ENCODE measurements at regions not wholly inside any gene's neighbourhood (a gene's known extent, or its start where the extent isn't known, plus 50 kb on each side); places are given as distances from the start of the nearest gene placed in this dataset.
A peak's percentile ranks its signal among the peaks of the same experiment; 100 is the strongest.

- no peak overlapping the region for H3K4me3 ChIP-seq (ENCODE audit: control insufficient read depth in 1 of 7, extremely low read depth in 1 of 7, insufficient read depth in 4 of 7, low read depth in 2 of 7, low read length in 6 of 7)
- ChIA-PET CTCF (no interaction called here), POLR2A (no interaction called here)
- H3K27ac ChIP-seq (ENCODE audit: insufficient read depth in 1 of 2, low read depth in 1 of 2, low read length in 2 of 2, poor library complexity in 1 of 2, severe bottlenecking in 2 of 2), result no peak overlapping the region
- peaks cover 0 to 6% (median 0%) of the 10 kb centered on the region in 5 experiments for H3K9me3 ChIP-seq (ENCODE audit: control extremely low read depth in 1 of 5, control insufficient read depth in 4 of 5, insufficient read depth in 2 of 5, low read depth in 1 of 5, low read length in 4 of 5)
- H3K4me1 ChIP-seq (ENCODE audit: control extremely low read depth in 1 of 4, control insufficient read depth in 4 of 4, insufficient read depth in 4 of 4, low read length in 3 of 4), result peaks cover 0 to 2% (median 0%) of the 10 kb centered on the region in 4 experiments
- H3K36me3 ChIP-seq (ENCODE audit: control insufficient read depth in 4 of 4, insufficient read depth in 4 of 4, low read length in 3 of 4), result no peaks in the 10 kb centered on the region
- DNase-seq, result no peak
- no peaks in the 10 kb centered on the region for H3K27me3 ChIP-seq (replicated peaks in 2 of 5; ENCODE audit: control insufficient read depth in 4 of 5, insufficient read depth in 5 of 5, low read length in 4 of 5)
- 90% methylated on average over 3 of the region's 9 CpGs for WGBS (ENCODE audit: insufficient coverage)
These were observed 319.1 kb downstream of the ASMT start for GRCh38 chrX:1933964-1934363.

- Histone ChIP-seq H3K4me3 (ENCODE audit: control insufficient read depth in 1 of 7, extremely low read depth in 1 of 7, insufficient read depth in 4 of 7, low read depth in 2 of 7, low read length in 6 of 7) (no peak overlapping the region), H3K36me3 (ENCODE audit: control insufficient read depth in 4 of 4, insufficient read depth in 4 of 4, low read length in 3 of 4) (no peaks in the 10 kb centered on the region), H3K27ac (ENCODE audit: insufficient read depth in 1 of 2, low read depth in 1 of 2, low read length in 2 of 2, poor library complexity in 1 of 2, severe bottlenecking in 2 of 2) (no peak overlapping the region), H3K27me3 (replicated peaks in 2 of 5; ENCODE audit: control insufficient read depth in 4 of 5, insufficient read depth in 5 of 5, low read length in 4 of 5) (no peaks in the 10 kb centered on the region), H3K4me1 (ENCODE audit: control extremely low read depth in 1 of 4, control insufficient read depth in 4 of 4, insufficient read depth in 4 of 4, low read length in 3 of 4) (peaks cover 0 to 2% (median 0%) of the 10 kb centered on the region in 4 experiments), H3K9me3 (ENCODE audit: control extremely low read depth in 1 of 5, control insufficient read depth in 4 of 5, insufficient read depth in 2 of 5, low read depth in 1 of 5, low read length in 4 of 5) (peaks cover 0 to 6% (median 0%) of the 10 kb centered on the region in 5 experiments)
- DNase-seq, result peak in 1 of 3 donors; percentile 11
- ChIA-PET POLR2A (no interaction called here), CTCF (no interaction called here)
- WGBS (ENCODE audit: insufficient coverage), result no CpG with 5 or more reads among the region's 4 CpGs
These were observed 320.9 kb downstream of the ASMT start for GRCh38 chrX:1935805-1936204.

GRCh38 chrX:1938190-1938589 is 323.3 kb downstream of the ASMT start:
- no peaks in the 10 kb centered on the region for H3K27me3 ChIP-seq (replicated peaks in 2 of 5; ENCODE audit: control insufficient read depth in 4 of 5, insufficient read depth in 5 of 5, low read length in 4 of 5)
- CTCF ChIA-PET, result no interaction called here
- no peak for DNase-seq
- POLR2A ChIA-PET, result no interaction called here
- H3K4me3 ChIP-seq (ENCODE audit: control insufficient read depth in 1 of 7, extremely low read depth in 1 of 7, insufficient read depth in 4 of 7, low read depth in 2 of 7, low read length in 6 of 7), result no peak overlapping the region
- peaks cover 0 to 2% (median 0%) of the 10 kb centered on the region in 4 experiments for H3K4me1 ChIP-seq (ENCODE audit: control extremely low read depth in 1 of 4, control insufficient read depth in 4 of 4, insufficient read depth in 4 of 4, low read length in 3 of 4)
- H3K9me3 ChIP-seq (ENCODE audit: control extremely low read depth in 1 of 5, control insufficient read depth in 4 of 5, insufficient read depth in 2 of 5, low read depth in 1 of 5, low read length in 4 of 5), result peaks cover 0 to 6% (median 0%) of the 10 kb centered on the region in 5 experiments
- 100% methylated on average over 5 of the region's 6 CpGs for WGBS (ENCODE audit: insufficient coverage)
- no peaks in the 10 kb centered on the region for H3K36me3 ChIP-seq (ENCODE audit: control insufficient read depth in 4 of 4, insufficient read depth in 4 of 4, low read length in 3 of 4)
- H3K27ac ChIP-seq (ENCODE audit: insufficient read depth in 1 of 2, low read depth in 1 of 2, low read length in 2 of 2, poor library complexity in 1 of 2, severe bottlenecking in 2 of 2), result no peak overlapping the region

GRCh38 chrX:1941321-1941720 is 326.5 kb downstream of the ASMT start:
- DNase-seq, result no peak
- peaks cover 0 to 2% (median 0%) of the 10 kb centered on the region in 4 experiments for H3K4me1 ChIP-seq (ENCODE audit: control extremely low read depth in 1 of 4, control insufficient read depth in 4 of 4, insufficient read depth in 4 of 4, low read length in 3 of 4)
- no peak overlapping the region for H3K27ac ChIP-seq (ENCODE audit: insufficient read depth in 1 of 2, low read depth in 1 of 2, low read length in 2 of 2, poor library complexity in 1 of 2, severe bottlenecking in 2 of 2)
- 92% methylated on average over 6 of the region's 6 CpGs for WGBS (ENCODE audit: insufficient coverage)
- peaks cover 0 to 6% (median 0%) of the 10 kb centered on the region in 5 experiments for H3K9me3 ChIP-seq (ENCODE audit: control extremely low read depth in 1 of 5, control insufficient read depth in 4 of 5, insufficient read depth in 2 of 5, low read depth in 1 of 5, low read length in 4 of 5)
- ChIA-PET POLR2A (no interaction called here), CTCF (no interaction called here)
- no peaks in the 10 kb centered on the region for H3K27me3 ChIP-seq (replicated peaks in 2 of 5; ENCODE audit: control insufficient read depth in 4 of 5, insufficient read depth in 5 of 5, low read length in 4 of 5)
- no peak overlapping the region for H3K4me3 ChIP-seq (ENCODE audit: control insufficient read depth in 1 of 7, extremely low read depth in 1 of 7, insufficient read depth in 4 of 7, low read depth in 2 of 7, low read length in 6 of 7)
- no peaks in the 10 kb centered on the region for H3K36me3 ChIP-seq (ENCODE audit: control insufficient read depth in 4 of 4, insufficient read depth in 4 of 4, low read length in 3 of 4)

GRCh38 chrX:1945879-1946278 is 331.0 kb downstream of the ASMT start:
- ChIA-PET POLR2A (no interaction called here), CTCF (no interaction called here)
- Histone ChIP-seq H3K27ac (ENCODE audit: insufficient read depth in 1 of 2, low read depth in 1 of 2, low read length in 2 of 2, poor library complexity in 1 of 2, severe bottlenecking in 2 of 2) (no peak overlapping the region), H3K9me3 (ENCODE audit: control extremely low read depth in 1 of 5, control insufficient read depth in 4 of 5, insufficient read depth in 2 of 5, low read depth in 1 of 5, low read length in 4 of 5) (no peaks in the 10 kb centered on the region), H3K27me3 (replicated peaks in 2 of 5; ENCODE audit: control insufficient read depth in 4 of 5, insufficient read depth in 5 of 5, low read length in 4 of 5) (no peaks in the 10 kb centered on the region), H3K4me1 (ENCODE audit: control extremely low read depth in 1 of 4, control insufficient read depth in 4 of 4, insufficient read depth in 4 of 4, low read length in 3 of 4) (no peaks in the 10 kb centered on the region), H3K4me3 (ENCODE audit: control insufficient read depth in 1 of 7, extremely low read depth in 1 of 7, insufficient read depth in 4 of 7, low read depth in 2 of 7, low read length in 6 of 7) (no peak overlapping the region), H3K36me3 (ENCODE audit: control insufficient read depth in 4 of 4, insufficient read depth in 4 of 4, low read length in 3 of 4) (no peaks in the 10 kb centered on the region)
- no peak for DNase-seq
- 100% methylated on average over 8 of the region's 10 CpGs for WGBS (ENCODE audit: insufficient coverage)

GRCh38 chrX:1946974-1947373 is 332.1 kb downstream of the ASMT start:
- POLR2A ChIA-PET, result no interaction called here
- Histone ChIP-seq H3K27me3 (replicated peaks in 2 of 5; ENCODE audit: control insufficient read depth in 4 of 5, insufficient read depth in 5 of 5, low read length in 4 of 5) (no peaks in the 10 kb centered on the region), H3K27ac (ENCODE audit: insufficient read depth in 1 of 2, low read depth in 1 of 2, low read length in 2 of 2, poor library complexity in 1 of 2, severe bottlenecking in 2 of 2) (no peak overlapping the region), H3K36me3 (ENCODE audit: control insufficient read depth in 4 of 4, insufficient read depth in 4 of 4, low read length in 3 of 4) (no peaks in the 10 kb centered on the region), H3K4me3 (ENCODE audit: control insufficient read depth in 1 of 7, extremely low read depth in 1 of 7, insufficient read depth in 4 of 7, low read depth in 2 of 7, low read length in 6 of 7) (no peak overlapping the region), H3K9me3 (ENCODE audit: control extremely low read depth in 1 of 5, control insufficient read depth in 4 of 5, insufficient read depth in 2 of 5, low read depth in 1 of 5, low read length in 4 of 5) (no peaks in the 10 kb centered on the region), H3K4me1 (ENCODE audit: control extremely low read depth in 1 of 4, control insufficient read depth in 4 of 4, insufficient read depth in 4 of 4, low read length in 3 of 4) (no peaks in the 10 kb centered on the region)
- 90% methylated on average over 3 of the region's 9 CpGs for whole genome bisulfite sequencing (ENCODE audit: insufficient coverage)
- CTCF ChIA-PET, result no interaction called here
- no peak for DNase-seq
